ENCODE measurements at regions not wholly inside any gene's neighbourhood (a gene's known extent, or its start where the extent isn't known, plus 50 kb on each side); places are given as distances from the start of the nearest gene placed in this dataset.

GRCh38 chr3:190970560-190970959, 108.1 kb upstream of the GMNC start:
- H3K9me1 ChIP-seq (replicated peaks; ENCODE audit: control insufficient read depth, extremely low read depth, insufficient read depth, low read length): no peaks in the 10 kb centered on the region
- CTCF ChIA-PET: no interaction called here
- FAIRE-seq: no peak
- H3K36me3 ChIP-seq (ENCODE audit: control insufficient read depth in 2 of 2, extremely low read depth in 1 of 2, insufficient read depth in 2 of 2, low read length in 2 of 2): no peaks in the 10 kb centered on the region
- dilution Hi-C loops (cut with MboI; ENCODE audit: extremely low pct_ligation_motif_present, low sequenced_read_pairs): no loop called here
- no peaks in the 10 kb centered on the region for H3K27me3 ChIP-seq (ENCODE audit: control insufficient read depth in 2 of 2, insufficient read depth in 2 of 2, low read length in 2 of 2)
- H3K9ac ChIP-seq (replicated peaks; ENCODE audit: extremely low read depth, insufficient read depth, low read length): no peak overlapping the region
- H3K79me2 ChIP-seq (ENCODE audit: control insufficient read depth, insufficient read depth, low read length): no peaks in the 10 kb centered on the region
- no peaks in the 10 kb centered on the region for H4K20me1 ChIP-seq (replicated peaks; ENCODE audit: control insufficient read depth, extremely low read depth, insufficient read depth, low read length)
- no peak for DNase-seq (ENCODE audit: low read depth, low spot score)
- H3K27ac ChIP-seq (ENCODE audit: insufficient read depth, low read depth, low read length): no peak overlapping the region
- intact Hi-C loops (cut with micrococcal nuclease): no loop called here
- no TSS peak for BruUV-seq (replicated peaks)
- no peak overlapping the region for H2AFZ ChIP-seq (ENCODE audit: low read depth, low read length)
- POLR2A ChIA-PET: no interaction called here
- H3K4me1 ChIP-seq (ENCODE audit: control insufficient read depth, extremely low read depth, insufficient read depth, low read length): no peaks in the 10 kb centered on the region
- H3K4me2 ChIP-seq (ENCODE audit: insufficient read depth, low read length): no peak overlapping the region
- no peaks in the 10 kb centered on the region for H3K9me3 ChIP-seq (replicated peaks; ENCODE audit: control insufficient read depth, insufficient read depth, low read length)
- TF ChIP-seq JUN (IDR thresholded peaks at IDR 0.05; ENCODE audit: borderline replicate concordance, insufficient read depth, insufficient read length, low read depth): no peak
- TF ChIP-seq, protein P1, sequence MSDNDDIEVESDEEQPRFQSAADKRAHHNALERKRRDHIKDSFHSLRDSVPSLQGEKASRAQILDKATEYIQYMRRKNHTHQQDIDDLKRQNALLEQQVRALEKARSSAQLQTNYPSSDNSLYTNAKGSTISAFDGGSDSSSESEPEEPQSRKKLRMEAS (IDR thresholded peaks at IDR 0.05; ENCODE audit: insufficient read depth, insufficient read length): no peak
- H3K4me3 ChIP-seq (replicated peaks in 1 of 3; ENCODE audit: insufficient read depth in 1 of 3, low read depth in 1 of 3, low read length in 3 of 3): no peak overlapping the region

DNA sequence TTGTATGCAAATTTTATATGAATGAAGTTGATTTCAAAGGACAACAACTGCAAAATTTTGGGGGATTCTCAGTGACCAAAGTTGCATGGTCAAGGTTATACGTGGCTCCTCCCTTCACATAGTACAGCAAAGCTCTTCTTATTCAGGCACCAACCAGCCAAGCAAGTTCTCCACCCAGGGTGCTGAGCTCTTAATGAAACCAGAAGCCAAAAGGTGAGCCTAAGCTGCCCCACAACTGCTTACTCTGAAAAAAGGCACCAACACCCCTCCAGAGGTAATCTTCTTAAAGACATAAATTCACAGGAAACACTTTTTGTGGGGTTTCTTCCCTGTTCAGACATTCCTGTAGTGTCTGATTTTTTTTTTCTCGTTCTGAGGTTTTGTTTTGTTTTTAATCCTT, 106.1 kb upstream of the GMNC start:
- POLR2A ChIA-PET: no interaction called here

More for the DNA sequence above, 106.1 kb upstream of the GMNC start:
- TF ChIP-seq JUN (IDR thresholded peaks at IDR 0.05; ENCODE audit: borderline replicate concordance, insufficient read depth, insufficient read length, low read depth) (no peak), CTCF (IDR thresholded peaks at IDR 0.05; ENCODE audit: extremely low read depth in 1 of 2, insufficient read depth in 1 of 2, low read depth in 1 of 2, low read length in 2 of 2) (no peak), POLR2AphosphoS5 (IDR thresholded peaks at IDR 0.05; ENCODE audit: insufficient read depth, low read depth, low read length) (no peak), FOS (IDR thresholded peaks at IDR 0.05; ENCODE audit: borderline replicate concordance, insufficient read depth, low read length) (no peak), GATA2 (IDR thresholded peaks at IDR 0.05; ENCODE audit: insufficient read depth, insufficient read length, low read depth, low read length) (no peak), POLR2A (IDR thresholded peaks at IDR 0.05; ENCODE audit: low read depth, low read length) (no peak), EZH2 (IDR thresholded peaks at IDR 0.05; ENCODE audit: borderline replicate concordance, low read depth, low read length, severe bottlenecking) (no peak), MYC (IDR thresholded peaks at IDR 0.05; ENCODE audit: low read depth, low read length) (no peak)
- TF ChIP-seq, protein P1 (IDR thresholded peaks at IDR 0.05; ENCODE audit: insufficient read depth, insufficient read length): no peak
- Histone ChIP-seq H3K4me2 (ENCODE audit: insufficient read depth, low read length) (no peak overlapping the region), H3K27me3 (ENCODE audit: control insufficient read depth in 2 of 2, insufficient read depth in 2 of 2, low read length in 2 of 2) (no peaks in the 10 kb centered on the region), H3K9me1 (replicated peaks; ENCODE audit: control insufficient read depth, extremely low read depth, insufficient read depth, low read length) (no peaks in the 10 kb centered on the region), H4K20me1 (replicated peaks; ENCODE audit: control insufficient read depth, extremely low read depth, insufficient read depth, low read length) (no peaks in the 10 kb centered on the region), H3K36me3 (ENCODE audit: control insufficient read depth in 2 of 2, extremely low read depth in 1 of 2, insufficient read depth in 2 of 2, low read length in 2 of 2) (no peaks in the 10 kb centered on the region), H2AFZ (ENCODE audit: low read depth, low read length) (no peak overlapping the region), H3K4me1 (ENCODE audit: control insufficient read depth, extremely low read depth, insufficient read depth, low read length) (no peaks in the 10 kb centered on the region), H3K9ac (replicated peaks; ENCODE audit: extremely low read depth, insufficient read depth, low read length) (no peak overlapping the region), H3K4me3 (replicated peaks in 1 of 3; ENCODE audit: insufficient read depth in 1 of 3, low read depth in 1 of 3, low read length in 3 of 3) (no peak overlapping the region), H3K9me3 (replicated peaks; ENCODE audit: control insufficient read depth, insufficient read depth, low read length) (no peaks in the 10 kb centered on the region), H3K27ac (ENCODE audit: insufficient read depth, low read depth, low read length) (no peak overlapping the region), H3K79me2 (ENCODE audit: control insufficient read depth, insufficient read depth, low read length) (no peaks in the 10 kb centered on the region)
- DNase-seq (ENCODE audit: low read depth, low spot score) (no peak), FAIRE-seq (no peak)
- intact Hi-C loops (cut with micrococcal nuclease) (no loop called here), dilution Hi-C loops (cut with MboI; ENCODE audit: extremely low pct_ligation_motif_present, low sequenced_read_pairs) (no loop called here)
- CTCF ChIA-PET: interaction anchor here (1.6 kb wide), 1 partner anchor 82 kb away, joined by 4 read pairs; no protein-coding TSS in a partner anchor
- no TSS peak for BruUV-seq (replicated peaks)

All from endothelial cell of umbilical vein (primary cell).